NOMO-1 treated with DMSO at 0.1 percent for 48 hours (cell line): ENCODE measurements at regions not wholly inside any gene's neighbourhood (a gene's known extent, or its start where the extent isn't known, plus 50 kb on each side); places are given as distances from the start of the nearest gene placed in this dataset.

Experiments
- DNase-seq: peaks from one replicate; lab custom pipeline; 2025; ENCODE audit not compliant: unreplicated experiment; lab: John Stamatoyannopoulos, UW

- no peak for DNase-seq
These were observed 59.1 kb upstream of the PPP1R3C start for GRCh38 chr10:91691981-91692380.

GRCh38 chr10:91690996-91691676, 58.3 kb upstream of the PPP1R3C start:
- no peak for DNase-seq

- no peak for DNase-seq
These were observed 57.5 kb upstream of the PPP1R3C start for GRCh38 chr10:91690412-91690811.

GRCh38 chr10:91689731-91690168, 56.9 kb upstream of the PPP1R3C start:
- no peak for DNase-seq

GRCh38 chr10:91684841-91685240, 52.0 kb upstream of the PPP1R3C start:
- DNase-seq = no peak

- DNase-seq = no peak
These were observed 51.1 kb upstream of the PPP1R3C start for GRCh38 chr10:91683975-91684374.

- no peak for DNase-seq
These were observed 50.0 kb upstream of the PPP1R3C start for GRCh38 chr10:91682912-91683311.
